IMR-90 (cell line): ENCODE measurements at regions not wholly inside any gene's neighbourhood (a gene's known extent, or its start where the extent isn't known, plus 50 kb on each side); places are given as distances from the start of the nearest gene placed in this dataset.

ENCODE experiments used
- ATAC-seq: fragments of 200-7000 bp; cut with Tn5 transposase; 2 replicates; pipeline ENCODE4 v1.9.1; 2020; ENCODE audit warnings: low read depth, mild to moderate bottlenecking, moderate library complexity
- BruUV-seq: library from RNA; stranded (reverse); fragments of 400-500 nt; replicated peaks from 2 replicates; lab custom pipeline; 2021; lab: Mats Ljungman, UMichigan
- CTCF ChIA-PET: fragments of 300-600 bp; formaldehyde crosslinking; extraction: SDS; loops from one replicate; lab custom pipeline; 2021; ENCODE audit warnings: antibody characterized with exemption; lab: Yijun Ruan, JAX
- POLR2A ChIA-PET: fragments of 300-600 bp; sonication (Branson Sonifier 250); formaldehyde crosslinking; loops from one replicate; lab custom pipeline; 2022; ENCODE audit warnings: antibody characterized with exemption; ENCODE audit not compliant: unreplicated experiment; lab: Charles Lee
- DNase-seq: peaks from one replicate; pipeline ENCODE4 v3.0.0; 2013
- H2AFZ ChIP-seq: replicated peaks from 2 replicates; pipeline ENCODE3; 2013; ENCODE audit warnings: low read length, mild to moderate bottlenecking; ENCODE audit not compliant: poor library complexity
- H2AK5ac ChIP-seq: 2 replicates; pipeline ENCODE4 v1.6.1; 2013; ENCODE audit warnings: low read depth, low read length, inconsistent platforms
- H2AK9ac ChIP-seq: replicated peaks from 2 replicates; pipeline ENCODE3; 2013; ENCODE audit warnings: mild to moderate bottlenecking, low read depth, low read length, moderate library complexity; ENCODE audit not compliant: poor library complexity
- H2BK120ac ChIP-seq: 2 replicates; pipeline ENCODE4 v1.6.1; 2013; ENCODE audit warnings: low read depth, low read length, inconsistent platforms
- H2BK15ac ChIP-seq: 3 replicates; pipeline ENCODE4 v1.6.1; 2013; ENCODE audit warnings: low read depth, low read length, inconsistent platforms
- H2BK20ac ChIP-seq: 2 replicates; pipeline ENCODE4 v1.6.1; 2013; ENCODE audit warnings: low read depth, mild to moderate bottlenecking, inconsistent platforms, low read length, moderate library complexity
- H2BK5ac ChIP-seq: 2 replicates; pipeline ENCODE4 v1.6.1; 2013; ENCODE audit warnings: mild to moderate bottlenecking, low read depth, low read length, inconsistent platforms; ENCODE audit not compliant: poor library complexity, severe bottlenecking
- H3K14ac ChIP-seq: replicated peaks from 2 replicates; pipeline ENCODE4 v1.6.1; 2013; ENCODE audit warnings: low read depth, low read length, inconsistent platforms
- H3K18ac ChIP-seq: 2 replicates; pipeline ENCODE4 v1.6.1; 2013; ENCODE audit warnings: low read depth, low read length, control low read depth
- H3K23ac ChIP-seq: 2 replicates; pipeline ENCODE4 v1.6.1; 2013; ENCODE audit warnings: low read depth, low read length, inconsistent platforms
- H3K27ac ChIP-seq: 2 replicates; pipeline ENCODE4 v1.5.1; 2013; ENCODE audit warnings: mild to moderate bottlenecking, control low read depth, low read length; ENCODE audit not compliant: insufficient read depth
- H3K27me3 ChIP-seq: 2 replicates; pipeline ENCODE4 v1.6.1; 2013; ENCODE audit warnings: low read length; ENCODE audit not compliant: control insufficient read depth, insufficient read depth
- H3K36me3 ChIP-seq: 2 replicates; pipeline ENCODE4 v1.6.1; 2013; ENCODE audit warnings: low read length, mixed read lengths; ENCODE audit not compliant: control insufficient read depth, insufficient read depth
- H3K4ac ChIP-seq: 2 replicates; pipeline ENCODE4 v1.6.1; 2013; ENCODE audit warnings: low read depth, low read length, inconsistent platforms
- H3K4me1 ChIP-seq: 2 replicates; pipeline ENCODE4 v1.6.1; 2013; ENCODE audit warnings: low read length, mixed read lengths; ENCODE audit not compliant: control insufficient read depth, insufficient read depth
- H3K4me2 ChIP-seq: 2 replicates; pipeline ENCODE4 v1.6.1; 2013; ENCODE audit warnings: low read depth, mild to moderate bottlenecking, control low read depth, low read length, moderate library complexity
- H3K4me3 ChIP-seq: 2 replicates; pipeline ENCODE4 v1.5.1; 2013; ENCODE audit warnings: low read depth, mild to moderate bottlenecking, control low read depth, low read length, moderate library complexity; ENCODE audit not compliant: insufficient read depth
- H3K56ac ChIP-seq: 2 replicates; pipeline ENCODE4 v1.6.1; 2013; ENCODE audit warnings: low read length, inconsistent platforms; ENCODE audit not compliant: insufficient read depth; ENCODE audit errors: extremely low read depth
- H3K79me1 ChIP-seq, 2 experiments: 2 replicates each; pipeline ENCODE4 v1.6.1; 2013; ENCODE audit warnings: low read length in 2 of 2, inconsistent platforms in 1 of 2, low read depth in 1 of 2
- H3K9ac ChIP-seq: 2 replicates; pipeline ENCODE4 v1.6.1; 2013; ENCODE audit warnings: low read depth, low read length, control low read depth
- H3K9me1 ChIP-seq: 2 replicates; pipeline ENCODE4 v1.6.1; 2013; ENCODE audit warnings: low read length, inconsistent platforms; ENCODE audit not compliant: insufficient read depth
- H3K9me3 ChIP-seq: 2 replicates; pipeline ENCODE4 v1.6.1; 2013; ENCODE audit warnings: low read length; ENCODE audit not compliant: control insufficient read depth, insufficient read depth
- H4K20me1 ChIP-seq: 2 replicates; pipeline ENCODE4 v1.6.1; 2013; ENCODE audit warnings: low read length, inconsistent platforms; ENCODE audit not compliant: insufficient read depth
- H4K5ac ChIP-seq: 2 replicates; pipeline ENCODE4 v1.6.1; 2013; ENCODE audit warnings: mild to moderate bottlenecking, low read depth, low read length, control low read depth
- H4K8ac ChIP-seq, 2 experiments: 2 replicates each; pipeline ENCODE4 v1.6.1; 2013; ENCODE audit warnings: low read depth in 2 of 2, low read length in 2 of 2, control low read depth in 1 of 2, inconsistent platforms in 1 of 2
- H4K91ac ChIP-seq: 2 replicates; pipeline ENCODE4 v1.6.1; 2013; ENCODE audit warnings: low read depth, low read length, inconsistent platforms; ENCODE audit not compliant: insufficient read depth
- RFX5 ChIP-seq: IDR thresholded peaks from 2 replicates; pipeline ENCODE4 v1.8.0; 2012; ENCODE audit warnings: low read depth, mild to moderate bottlenecking, low read length, moderate library complexity
- WGBS, 2 experiments: methylation state at CpG; one replicate each; pipeline versions ENCODE4 v1.1.5 to v1.1.7; 2013; ENCODE audit warnings: missing lambda C conversion rate in 2 of 2; ENCODE audit not compliant: insufficient read length in 1 of 2; ENCODE audit errors: extremely low coverage in 2 of 2; 5-methylcytosine and 5-hydroxymethylcytosine counted together
- dilution Hi-C: fragments of 300-500 bp; cut with HindIII; formaldehyde crosslinking; loops from one replicate; pipeline ENCODE4 v1.14.3; 2018; ENCODE audit warnings: low sequenced_read_pairs; ENCODE audit not compliant: unreplicated experiment
- in situ Hi-C: fragments of 300-500 bp; cut with MboI; formaldehyde crosslinking; loops from 3 replicates; pipeline ENCODE4 v1.14.3; 2019; ENCODE audit warnings: low sequenced_read_pairs, inconsistent platforms, mixed read lengths
- intact Hi-C: fragments of 100-400 bp; cut with micrococcal nuclease; formaldehyde crosslinking; loops from 2 replicates; pipeline ENCODE4 v1.10.0; 2022

- Histone ChIP-seq H2BK20ac (no peak overlapping the region), H3K9me1 (no peaks in the 10 kb centered on the region), H4K20me1 (no peaks in the 10 kb centered on the region), H3K9ac (no peak overlapping the region), H3K9me3 (no peaks in the 10 kb centered on the region), H3K14ac (no peak overlapping the region), H2AFZ (no peak overlapping the region), H2BK120ac (no peak overlapping the region), H2AK5ac (no peak overlapping the region), H2AK9ac (no peak overlapping the region), H4K5ac (no peak overlapping the region), H3K23ac (no peak overlapping the region), H3K27ac (no peak overlapping the region), H3K4me2 (no peak overlapping the region), H3K4me3 (no peak overlapping the region), H2BK15ac (no peak overlapping the region), H3K4me1 (no peaks in the 10 kb centered on the region), H3K56ac (no peak overlapping the region), H4K8ac (no peak overlapping the region), H3K36me3 (no peaks in the 10 kb centered on the region), H3K79me1 (no peaks in the 10 kb centered on the region), H4K91ac (no peak overlapping the region), H2BK5ac (no peak overlapping the region), H3K4ac (no peak overlapping the region), H3K27me3 (no peaks in the 10 kb centered on the region), H3K18ac (no peak overlapping the region)
- intact Hi-C loops (no loop called here), in situ Hi-C loops (no loop called here), dilution Hi-C loops (no loop called here)
- BruUV-seq = no TSS peak
- ChIA-PET POLR2A (no interaction called here), CTCF (no interaction called here)
- no peak for DNase-seq
- no peak for TF ChIP-seq RFX5
- ATAC-seq = no peak
- WGBS, 2 experiments = no CpG with 5 or more reads among the region's 2 CpGs
Measured at GRCh38 chr14:30132196-30132595, 204.5 kb upstream of the PRKD1 start.
